ENCODE measurements at regions not wholly inside any gene's neighbourhood (a gene's known extent, or its start where the extent isn't known, plus 50 kb on each side); places are given as distances from the start of the nearest gene placed in this dataset.
"Not testable (repeated sequence)": the region's sequence is repeated elsewhere in the genome, so short reads cannot be mapped to it uniquely, and the experiment has no call there.

DNA sequence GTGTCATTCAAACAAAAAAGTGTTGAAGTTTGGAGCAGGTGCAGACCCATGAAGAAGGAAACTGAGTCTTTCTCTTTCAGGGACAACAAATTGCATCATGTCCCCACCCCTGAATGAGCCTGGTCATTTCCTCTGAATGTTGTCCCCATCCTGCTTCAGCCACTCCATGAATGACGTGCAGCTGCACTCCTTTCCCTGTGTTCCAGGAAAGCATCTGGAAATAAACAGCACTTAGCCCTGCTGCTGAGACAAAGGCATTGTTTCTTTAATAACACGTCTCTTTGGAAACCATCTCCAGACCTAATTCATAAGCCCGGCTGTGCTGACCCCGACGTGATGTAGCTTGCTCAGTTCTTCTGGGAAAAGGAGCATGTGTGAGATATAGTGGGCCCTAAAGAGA is 682.3 kb downstream of the BRINP1 start:
- no peak overlapping the region for H3K4me3 ChIP-seq (ENCODE audit: low read length, poor library complexity, severe bottlenecking)
- H3K4me1 ChIP-seq (ENCODE audit: insufficient read depth, low read length, poor library complexity, severe bottlenecking): no peaks in the 10 kb centered on the region
- no peaks in the 10 kb centered on the region for H3K9me2 ChIP-seq (replicated peaks; ENCODE audit: low read depth, low read length)
- no peaks in the 10 kb centered on the region for H3F3A ChIP-seq (ENCODE audit: low read depth)
- no peaks in the 10 kb centered on the region for H3K27me3 ChIP-seq (ENCODE audit: insufficient read depth, low read length, poor library complexity, severe bottlenecking)
- no peaks in the 10 kb centered on the region for H3K79me2 ChIP-seq (ENCODE audit: insufficient read depth, low read length)
- TF ChIP-seq, protein P1, sequence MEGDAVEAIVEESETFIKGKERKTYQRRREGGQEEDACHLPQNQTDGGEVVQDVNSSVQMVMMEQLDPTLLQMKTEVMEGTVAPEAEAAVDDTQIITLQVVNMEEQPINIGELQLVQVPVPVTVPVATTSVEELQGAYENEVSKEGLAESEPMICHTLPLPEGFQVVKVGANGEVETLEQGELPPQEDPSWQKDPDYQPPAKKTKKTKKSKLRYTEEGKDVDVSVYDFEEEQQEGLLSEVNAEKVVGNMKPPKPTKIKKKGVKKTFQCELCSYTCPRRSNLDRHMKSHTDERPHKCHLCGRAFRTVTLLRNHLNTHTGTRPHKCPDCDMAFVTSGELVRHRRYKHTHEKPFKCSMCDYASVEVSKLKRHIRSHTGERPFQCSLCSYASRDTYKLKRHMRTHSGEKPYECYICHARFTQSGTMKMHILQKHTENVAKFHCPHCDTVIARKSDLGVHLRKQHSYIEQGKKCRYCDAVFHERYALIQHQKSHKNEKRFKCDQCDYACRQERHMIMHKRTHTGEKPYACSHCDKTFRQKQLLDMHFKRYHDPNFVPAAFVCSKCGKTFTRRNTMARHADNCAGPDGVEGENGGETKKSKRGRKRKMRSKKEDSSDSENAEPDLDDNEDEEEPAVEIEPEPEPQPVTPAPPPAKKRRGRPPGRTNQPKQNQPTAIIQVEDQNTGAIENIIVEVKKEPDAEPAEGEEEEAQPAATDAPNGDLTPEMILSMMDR (conservative IDR thresholded peaks at IDR 0.05; ENCODE audit: low read length): no peak
- no peak for TF ChIP-seq EZH2phosphoT487 (IDR thresholded peaks at IDR 0.05; ENCODE audit: borderline replicate concordance)
- H2AFZ ChIP-seq (ENCODE audit: low read length): no peak overlapping the region
- no peak overlapping the region for H3K4me2 ChIP-seq (ENCODE audit: low read depth, low read length, poor library complexity, severe bottlenecking)
- H4K20me1 ChIP-seq (ENCODE audit: insufficient read depth, low read length, poor library complexity, severe bottlenecking): no peaks in the 10 kb centered on the region
- H3K9me3 ChIP-seq (ENCODE audit: insufficient read depth, low read depth, low read length): no peaks in the 10 kb centered on the region
- H3K36me3 ChIP-seq (ENCODE audit: insufficient read depth, low read length): no peaks in the 10 kb centered on the region
- no peak overlapping the region for H3K9ac ChIP-seq (ENCODE audit: low read depth, low read length, poor library complexity, severe bottlenecking)

DNA sequence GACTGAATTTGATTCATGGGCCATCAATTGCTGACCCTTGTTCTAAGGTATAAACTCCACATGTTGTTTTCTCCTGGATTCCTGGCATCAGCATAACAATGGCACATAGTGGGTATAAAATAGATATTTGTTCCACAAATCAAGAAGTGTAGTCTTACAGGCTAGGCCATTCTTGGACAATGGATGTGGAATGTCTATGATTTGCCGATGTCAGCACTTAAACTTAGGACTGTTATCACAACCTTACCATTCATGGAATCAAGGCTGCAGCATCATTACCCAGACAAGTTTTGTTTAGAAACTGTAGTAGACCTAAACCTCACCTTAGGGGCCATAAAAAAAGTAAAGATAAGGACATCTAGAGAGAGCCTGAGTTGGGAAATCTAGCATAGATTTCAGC is 680.0 kb downstream of the BRINP1 start:
- Histone ChIP-seq H3K9me3 (ENCODE audit: insufficient read depth, low read depth, low read length) (no peaks in the 10 kb centered on the region), H3K4me2 (ENCODE audit: low read depth, low read length, poor library complexity, severe bottlenecking) (no peak overlapping the region), H3K4me3 (ENCODE audit: low read length, poor library complexity, severe bottlenecking) (no peak overlapping the region), H3K79me2 (ENCODE audit: insufficient read depth, low read length) (no peaks in the 10 kb centered on the region), H4K20me1 (ENCODE audit: insufficient read depth, low read length, poor library complexity, severe bottlenecking) (no peaks in the 10 kb centered on the region), H3K4me1 (ENCODE audit: insufficient read depth, low read length, poor library complexity, severe bottlenecking) (no peaks in the 10 kb centered on the region), H3K27me3 (ENCODE audit: insufficient read depth, low read length, poor library complexity, severe bottlenecking) (no peaks in the 10 kb centered on the region), H3F3A (ENCODE audit: low read depth) (no peaks in the 10 kb centered on the region), H3K36me3 (ENCODE audit: insufficient read depth, low read length) (no peaks in the 10 kb centered on the region), H2AFZ (ENCODE audit: low read length) (no peak overlapping the region), H3K9me2 (replicated peaks; ENCODE audit: low read depth, low read length) (no peaks in the 10 kb centered on the region), H3K9ac (ENCODE audit: low read depth, low read length, poor library complexity, severe bottlenecking) (no peak overlapping the region)
- no peak for TF ChIP-seq EZH2phosphoT487 (IDR thresholded peaks at IDR 0.05; ENCODE audit: borderline replicate concordance)

DNA sequence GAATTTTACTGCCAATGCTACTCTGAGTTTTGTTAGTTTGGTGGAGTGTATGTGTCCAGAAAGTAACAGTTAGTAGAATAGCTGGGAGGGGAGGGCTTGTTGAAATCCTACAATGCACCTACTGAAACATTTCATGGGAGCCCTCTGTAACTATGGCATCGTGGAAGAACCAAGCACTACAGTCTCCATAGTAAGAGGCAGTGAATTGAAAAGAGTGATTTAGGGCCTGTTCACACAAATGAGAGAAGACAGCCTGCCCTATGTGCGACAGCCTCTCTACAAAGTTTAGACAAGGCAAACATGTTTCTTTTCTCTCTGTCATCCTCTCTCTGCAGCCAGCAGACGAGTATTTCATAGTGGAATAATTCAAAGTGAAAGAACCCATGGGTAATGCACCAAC is 676.6 kb downstream of the BRINP1 start:
- Histone ChIP-seq H3K4me3 (ENCODE audit: low read length, poor library complexity, severe bottlenecking) (no peak overlapping the region), H3K27me3 (ENCODE audit: insufficient read depth, low read length, poor library complexity, severe bottlenecking) (no peaks in the 10 kb centered on the region)
- no peak for TF ChIP-seq EZH2phosphoT487 (IDR thresholded peaks at IDR 0.05; ENCODE audit: borderline replicate concordance)
- TF ChIP-seq, protein P1 (conservative IDR thresholded peaks at IDR 0.05; ENCODE audit: low read length): no peak

DNA sequence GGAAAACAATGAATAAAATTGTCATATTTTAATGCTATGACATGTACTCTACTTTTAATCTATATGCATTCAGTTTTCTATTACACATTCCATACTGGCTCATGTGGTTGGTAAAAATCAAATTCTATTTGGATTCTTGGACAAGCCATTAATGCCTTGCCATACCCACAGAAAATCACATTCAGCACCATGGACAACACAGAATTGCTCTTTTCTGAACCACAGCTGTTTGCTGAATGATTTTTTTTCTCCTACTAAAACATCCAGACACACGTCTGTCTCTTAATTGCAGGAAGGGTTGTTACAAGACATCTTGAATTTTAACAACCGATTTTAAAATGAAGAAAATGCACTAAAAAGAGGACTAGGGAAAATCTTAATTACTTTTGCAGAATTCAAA is 675.6 kb downstream of the BRINP1 start:
- H3K9me2 ChIP-seq (replicated peaks; ENCODE audit: low read depth, low read length): no peaks in the 10 kb centered on the region
- no peaks in the 10 kb centered on the region for H3K36me3 ChIP-seq (ENCODE audit: insufficient read depth, low read length)
- H3K4me3 ChIP-seq (ENCODE audit: low read length, poor library complexity, severe bottlenecking): no peak overlapping the region
- no peaks in the 10 kb centered on the region for H3K4me1 ChIP-seq (ENCODE audit: insufficient read depth, low read length, poor library complexity, severe bottlenecking)
- no peaks in the 10 kb centered on the region for H3F3A ChIP-seq (ENCODE audit: low read depth)
- H4K20me1 ChIP-seq (ENCODE audit: insufficient read depth, low read length, poor library complexity, severe bottlenecking): no peaks in the 10 kb centered on the region
- H3K27me3 ChIP-seq (ENCODE audit: insufficient read depth, low read length, poor library complexity, severe bottlenecking): no peaks in the 10 kb centered on the region
- no peak overlapping the region for H2AFZ ChIP-seq (ENCODE audit: low read length)
- TF ChIP-seq, protein P1 (conservative IDR thresholded peaks at IDR 0.05; ENCODE audit: low read length): no peak
- TF ChIP-seq EZH2phosphoT487 (IDR thresholded peaks at IDR 0.05; ENCODE audit: borderline replicate concordance): no peak
- no peaks in the 10 kb centered on the region for H3K79me2 ChIP-seq (ENCODE audit: insufficient read depth, low read length)
- H3K9ac ChIP-seq (ENCODE audit: low read depth, low read length, poor library complexity, severe bottlenecking): no peak overlapping the region
- H3K9me3 ChIP-seq (ENCODE audit: insufficient read depth, low read depth, low read length): no peaks in the 10 kb centered on the region
- no peak overlapping the region for H3K4me2 ChIP-seq (ENCODE audit: low read depth, low read length, poor library complexity, severe bottlenecking)

More for the DNA sequence above, 676.6 kb downstream of the BRINP1 start:
- H3K36me3 ChIP-seq (ENCODE audit: insufficient read depth, low read length): no peaks in the 10 kb centered on the region
- no peaks in the 10 kb centered on the region for H3K9me3 ChIP-seq (ENCODE audit: insufficient read depth, low read depth, low read length)
- no peaks in the 10 kb centered on the region for H4K20me1 ChIP-seq (ENCODE audit: insufficient read depth, low read length, poor library complexity, severe bottlenecking)
- H3K4me2 ChIP-seq (ENCODE audit: low read depth, low read length, poor library complexity, severe bottlenecking): no peak overlapping the region
- no peaks in the 10 kb centered on the region for H3K79me2 ChIP-seq (ENCODE audit: insufficient read depth, low read length)
- no peaks in the 10 kb centered on the region for H3F3A ChIP-seq (ENCODE audit: low read depth)
- no peaks in the 10 kb centered on the region for H3K4me1 ChIP-seq (ENCODE audit: insufficient read depth, low read length, poor library complexity, severe bottlenecking)
- no peak overlapping the region for H2AFZ ChIP-seq (ENCODE audit: low read length)
- H3K9me2 ChIP-seq (replicated peaks; ENCODE audit: low read depth, low read length): no peaks in the 10 kb centered on the region
- no peak overlapping the region for H3K9ac ChIP-seq (ENCODE audit: low read depth, low read length, poor library complexity, severe bottlenecking)

DNA sequence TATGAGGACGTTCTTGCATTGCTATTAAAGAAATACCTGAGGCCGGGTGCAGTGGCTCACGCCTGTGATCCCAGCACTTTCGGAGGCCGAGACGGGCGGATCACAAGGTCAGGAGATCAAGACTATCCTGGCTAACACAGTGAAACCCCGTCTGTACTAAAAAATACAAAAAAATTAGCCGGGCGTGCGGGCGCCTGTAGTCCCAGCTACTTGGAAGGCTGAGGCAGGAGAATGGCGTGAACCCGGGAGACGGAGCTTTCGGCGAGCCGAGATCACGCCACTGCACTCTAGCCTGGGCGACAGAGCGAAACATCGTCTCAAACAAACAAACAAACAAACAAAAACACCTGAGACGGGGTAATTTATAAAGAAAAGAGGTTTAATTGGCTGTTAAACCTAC is 674.0 kb downstream of the BRINP1 start:
- H3F3A ChIP-seq (ENCODE audit: low read depth); H2AFZ ChIP-seq (ENCODE audit: low read length); H4K20me1 ChIP-seq (ENCODE audit: insufficient read depth, low read length, poor library complexity, severe bottlenecking); H3K4me3 ChIP-seq (ENCODE audit: low read length, poor library complexity, severe bottlenecking); H3K4me1 ChIP-seq (ENCODE audit: insufficient read depth, low read length, poor library complexity, severe bottlenecking); H3K27me3 ChIP-seq (ENCODE audit: insufficient read depth, low read length, poor library complexity, severe bottlenecking); H3K79me2 ChIP-seq (ENCODE audit: insufficient read depth, low read length); H3K9ac ChIP-seq (ENCODE audit: low read depth, low read length, poor library complexity, severe bottlenecking); H3K36me3 ChIP-seq (ENCODE audit: insufficient read depth, low read length); H3K4me2 ChIP-seq (ENCODE audit: low read depth, low read length, poor library complexity, severe bottlenecking); H3K9me3 ChIP-seq (ENCODE audit: insufficient read depth, low read depth, low read length); H3K9me2 ChIP-seq (replicated peaks; ENCODE audit: low read depth, low read length): not testable (repeated sequence)
